HUES48 (cell line): ENCODE measurements at regions not wholly inside any gene's neighbourhood (a gene's known extent, or its start where the extent isn't known, plus 50 kb on each side); places are given as distances from the start of the nearest gene placed in this dataset.

Source experiments
- H3K27ac ChIP-seq: one replicate; pipeline ENCODE4 v1.7.0; 2013; ENCODE audit warnings: low read depth, low read length, inconsistent platforms
- H3K27me3 ChIP-seq: 2 replicates; pipeline ENCODE4 v1.6.1; 2013; ENCODE audit warnings: mild to moderate bottlenecking, low read length; ENCODE audit not compliant: control insufficient read depth, insufficient read depth
- H3K36me3 ChIP-seq: 2 replicates; pipeline ENCODE4 v1.6.1; 2013; ENCODE audit warnings: low read length; ENCODE audit not compliant: control insufficient read depth, insufficient read depth
- H3K4me1 ChIP-seq: 2 replicates; pipeline ENCODE4 v1.6.1; 2013; ENCODE audit warnings: mild to moderate bottlenecking, low read length; ENCODE audit not compliant: control insufficient read depth, insufficient read depth
- H3K4me3 ChIP-seq: 2 replicates; pipeline ENCODE4 v1.5.1; 2013; ENCODE audit warnings: mild to moderate bottlenecking, low read depth, low read length
- H3K9ac ChIP-seq: 2 replicates; pipeline ENCODE4 v1.6.1; 2013; ENCODE audit warnings: mild to moderate bottlenecking, low read depth, low read length, moderate library complexity
- H3K9me3 ChIP-seq: 2 replicates; pipeline ENCODE4 v1.6.1; 2013; ENCODE audit warnings: low read length; ENCODE audit not compliant: control insufficient read depth, insufficient read depth

GRCh38 chr3:117137065-117137464 lies 427.5 kb downstream of the TUSC7 start:
- no peak overlapping the region for H3K27ac ChIP-seq
- H3K27me3 ChIP-seq, result no peaks in the 10 kb centered on the region
- H3K4me3 ChIP-seq, result no peak overlapping the region
- 0 out of 2 replicates have a peak, but pooled peaks cover 2% of the 10 kb centered on the region for H3K4me1 ChIP-seq
- no peaks in the 10 kb centered on the region for H3K36me3 ChIP-seq
- H3K9ac ChIP-seq, result no peak overlapping the region
- H3K9me3 ChIP-seq, result no peaks in the 10 kb centered on the region

- Histone ChIP-seq H3K4me1 (0 out of 2 replicates have a peak, but pooled peaks cover 2% of the 10 kb centered on the region), H3K9ac (no peak overlapping the region), H3K27ac (no peak overlapping the region)
Observed at GRCh38 chr3:117139681-117140080, 430.1 kb downstream of the TUSC7 start.

GRCh38 chr3:117141812-117142211 lies 432.2 kb downstream of the TUSC7 start:
- Histone ChIP-seq H3K9me3 (no peaks in the 10 kb centered on the region), H3K27ac (no peak overlapping the region), H3K36me3 (no peaks in the 10 kb centered on the region), H3K27me3 (no peaks in the 10 kb centered on the region), H3K9ac (no peak overlapping the region), H3K4me3 (no peak overlapping the region), H3K4me1 (peaks cover 6% of the 10 kb centered on the region)

More at GRCh38 chr3:117139681-117140080, 430.1 kb downstream of the TUSC7 start:
- Histone ChIP-seq H3K27me3 (no peaks in the 10 kb centered on the region), H3K36me3 (no peaks in the 10 kb centered on the region), H3K9me3 (no peaks in the 10 kb centered on the region), H3K4me3 (no peak overlapping the region)

- Histone ChIP-seq H3K9ac (no peak overlapping the region), H3K9me3 (no peaks in the 10 kb centered on the region), H3K27me3 (no peaks in the 10 kb centered on the region), H3K36me3 (no peaks in the 10 kb centered on the region), H3K27ac (no peak overlapping the region), H3K4me3 (no peak overlapping the region), H3K4me1 (peaks cover 15% of the 10 kb centered on the region)
Observed at GRCh38 chr3:117144853-117145252, 435.3 kb downstream of the TUSC7 start.

GRCh38 chr3:117145677-117146076 lies 436.1 kb downstream of the TUSC7 start:
- Histone ChIP-seq H3K27ac (no peak overlapping the region), H3K4me1 (peaks cover 17% of the 10 kb centered on the region), H3K9ac (no peak overlapping the region), H3K9me3 (no peaks in the 10 kb centered on the region), H3K36me3 (no peaks in the 10 kb centered on the region), H3K4me3 (no peak overlapping the region), H3K27me3 (no peaks in the 10 kb centered on the region)

- H3K36me3 ChIP-seq, result no peaks in the 10 kb centered on the region
- no peaks in the 10 kb centered on the region for H3K9me3 ChIP-seq
- no peaks in the 10 kb centered on the region for H3K27me3 ChIP-seq
- H3K27ac ChIP-seq, result no peak overlapping the region
- H3K4me1 ChIP-seq, result peaks cover 17% of the 10 kb centered on the region
- no peak overlapping the region for H3K9ac ChIP-seq
- no peak overlapping the region for H3K4me3 ChIP-seq
Observed at GRCh38 chr3:117146571-117146970, 437.0 kb downstream of the TUSC7 start.

GRCh38 chr3:117149584-117149983 lies 440.0 kb downstream of the TUSC7 start:
- H3K9me3 ChIP-seq, result no peaks in the 10 kb centered on the region
- H3K27ac ChIP-seq, result no peak overlapping the region
- H3K27me3 ChIP-seq, result no peaks in the 10 kb centered on the region
- no peak overlapping the region for H3K9ac ChIP-seq
- no peaks in the 10 kb centered on the region for H3K36me3 ChIP-seq
- no peak overlapping the region for H3K4me3 ChIP-seq
- H3K4me1 ChIP-seq, result peaks cover 14% of the 10 kb centered on the region

GRCh38 chr3:117150628-117151027 lies 441.0 kb downstream of the TUSC7 start:
- no peaks in the 10 kb centered on the region for H3K36me3 ChIP-seq
- H3K27ac ChIP-seq, result no peak overlapping the region
- H3K9ac ChIP-seq, result no peak overlapping the region
- H3K9me3 ChIP-seq, result no peaks in the 10 kb centered on the region
- no peak overlapping the region for H3K4me3 ChIP-seq
- no peaks in the 10 kb centered on the region for H3K27me3 ChIP-seq
- peaks cover 14% of the 10 kb centered on the region for H3K4me1 ChIP-seq

- H3K27me3 ChIP-seq, result no peaks in the 10 kb centered on the region
- no peaks in the 10 kb centered on the region for H3K4me1 ChIP-seq
- no peaks in the 10 kb centered on the region for H3K36me3 ChIP-seq
- H3K27ac ChIP-seq, result no peak overlapping the region
- H3K9ac ChIP-seq, result no peak overlapping the region
- no peak overlapping the region for H3K4me3 ChIP-seq
- H3K9me3 ChIP-seq, result no peaks in the 10 kb centered on the region
Observed at GRCh38 chr3:117160176-117160575, 450.6 kb downstream of the TUSC7 start.

GRCh38 chr3:117161816-117162215 lies 452.2 kb downstream of the TUSC7 start:
- Histone ChIP-seq H3K4me3 (no peak overlapping the region), H3K9ac (no peak overlapping the region), H3K36me3 (no peaks in the 10 kb centered on the region), H3K4me1 (peaks cover 5% of the 10 kb centered on the region; the same call in 1 of the 2 replicates), H3K9me3 (no peaks in the 10 kb centered on the region), H3K27me3 (no peaks in the 10 kb centered on the region), H3K27ac (no peak overlapping the region)

GRCh38 chr3:117165176-117165575 lies 455.6 kb downstream of the TUSC7 start:
- H3K36me3 ChIP-seq, result no peaks in the 10 kb centered on the region
- H3K9ac ChIP-seq, result no peak overlapping the region
- peaks cover 5% of the 10 kb centered on the region; the same call in 1 of the 2 replicates for H3K4me1 ChIP-seq
- H3K9me3 ChIP-seq, result no peaks in the 10 kb centered on the region
- no peak overlapping the region for H3K27ac ChIP-seq
- no peak overlapping the region for H3K4me3 ChIP-seq
- no peaks in the 10 kb centered on the region for H3K27me3 ChIP-seq

- Histone ChIP-seq H3K4me3 (no peak overlapping the region), H3K27ac (peak overlapping the region; percentile 63), H3K4me1 (peaks cover 5% of the 10 kb centered on the region; the same call in 1 of the 2 replicates), H3K36me3 (no peaks in the 10 kb centered on the region), H3K9me3 (no peaks in the 10 kb centered on the region), H3K9ac (no peak overlapping the region), H3K27me3 (no peaks in the 10 kb centered on the region)
Observed at GRCh38 chr3:117165601-117166051, 456.0 kb downstream of the TUSC7 start.
